Endodermal cell (in vitro differentiated cells): ENCODE measurements at regions not wholly inside any gene's neighbourhood (a gene's known extent, or its start where the extent isn't known, plus 50 kb on each side); places are given as distances from the start of the nearest gene placed in this dataset.

Source experiments
- DNase-seq: peaks from one replicate; pipeline ENCODE4 v3.0.0-alpha.2; 2017
- H3K27ac ChIP-seq: 2 replicates; pipeline ENCODE4 v1.5.1; 2013; ENCODE audit warnings: mild to moderate bottlenecking, low read depth, low read length, moderate library complexity
- H3K27me3 ChIP-seq: 2 replicates; pipeline ENCODE4 v1.6.1; 2013; ENCODE audit warnings: mild to moderate bottlenecking, low read length, moderate library complexity; ENCODE audit not compliant: insufficient read depth, control insufficient read depth, poor library complexity, severe bottlenecking
- H3K36me3 ChIP-seq: 2 replicates; pipeline ENCODE4 v1.7.0; 2013; ENCODE audit warnings: mild to moderate bottlenecking, low read length, moderate library complexity; ENCODE audit not compliant: control insufficient read depth, insufficient read depth
- H3K4me1 ChIP-seq: one replicate; pipeline ENCODE4 v1.7.0; 2013; ENCODE audit warnings: low read length; ENCODE audit not compliant: control insufficient read depth, insufficient read depth
- H3K4me3 ChIP-seq: 2 replicates; pipeline ENCODE4 v1.5.1; 2013; ENCODE audit warnings: mild to moderate bottlenecking, low read length, moderate library complexity
- H3K9ac ChIP-seq: 2 replicates; pipeline ENCODE4 v1.6.1; 2013; ENCODE audit warnings: mild to moderate bottlenecking, low read length, moderate library complexity; ENCODE audit not compliant: poor library complexity, severe bottlenecking; ENCODE audit errors: extremely low read depth
- H3K9me3 ChIP-seq: 2 replicates; pipeline ENCODE4 v1.6.1; 2013; ENCODE audit warnings: mild to moderate bottlenecking, low read length, moderate library complexity; ENCODE audit not compliant: control insufficient read depth
- H3K27ac Mint-ChIP-seq: 2 replicates; pipeline ENCODE4 v1.8.0; 2020; ENCODE audit warnings: mixed read lengths
- H3K27me3 Mint-ChIP-seq: 2 replicates; pipeline ENCODE4 v1.8.0; 2021; ENCODE audit warnings: mild to moderate bottlenecking, mixed read lengths; ENCODE audit not compliant: insufficient read depth
- H3K36me3 Mint-ChIP-seq: 2 replicates; pipeline ENCODE4 v1.8.0; 2020; ENCODE audit warnings: low read depth, mixed read lengths
- H3K4me1 Mint-ChIP-seq: 2 replicates; pipeline ENCODE4 v1.8.0; 2020; ENCODE audit warnings: mixed read lengths
- H3K4me3 Mint-ChIP-seq: 2 replicates; pipeline ENCODE4 v1.8.0; 2020; ENCODE audit warnings: mild to moderate bottlenecking, moderate library complexity, mixed read lengths
- H3K9me3 Mint-ChIP-seq: 2 replicates; pipeline ENCODE4 v1.8.0; 2020; ENCODE audit warnings: mild to moderate bottlenecking, mixed read lengths
- CTCF ChIP-seq: fragments of 200-600 bp; sonication (generic); conservative IDR thresholded peaks from 2 replicates; pipeline ENCODE4 v1.5.0; 2021; ENCODE audit warnings: antibody characterized with exemption, mild to moderate bottlenecking
- WGBS, 2 experiments: methylation state at CpG; one replicate each; pipeline versions ENCODE4 v1.1.5 to v1.1.7; 2013; ENCODE audit warnings: missing lambda C conversion rate in 2 of 2, mixed read lengths in 1 of 2; ENCODE audit not compliant: insufficient coverage in 1 of 2, insufficient read length in 1 of 2; 5-methylcytosine and 5-hydroxymethylcytosine counted together

- no peak overlapping the region for H3K27ac ChIP-seq
- H3K27me3 ChIP-seq: no peaks in the 10 kb centered on the region
- Mint-ChIP-seq H3K27ac (no peak overlapping the region), H3K9me3 (no peaks in the 10 kb centered on the region), H3K4me3 (no peak overlapping the region), H3K27me3 (no peaks in the 10 kb centered on the region), H3K36me3 (no peaks in the 10 kb centered on the region), H3K4me1 (no peaks in the 10 kb centered on the region)
- no peak overlapping the region for H3K4me3 ChIP-seq
- no peaks in the 10 kb centered on the region for H3K36me3 ChIP-seq
- DNase-seq: no peak
- no peak overlapping the region for H3K9ac ChIP-seq
- 88% methylated on average over 1 of the region's 1 CpG; no CpG with 5 or more reads in 1 of the 2 experiments for whole genome bisulfite sequencing, 2 experiments
- no peaks in the 10 kb centered on the region for H3K9me3 ChIP-seq
- no peak for TF ChIP-seq CTCF
- H3K4me1 ChIP-seq: no peaks in the 10 kb centered on the region
These were observed 796.4 kb downstream of the ADGRL2 start for GRCh38 chr1:82597141-82597540.

- Histone ChIP-seq H3K9ac (no peak overlapping the region), H3K36me3 (no peaks in the 10 kb centered on the region), H3K27me3 (no peaks in the 10 kb centered on the region), H3K4me1 (no peaks in the 10 kb centered on the region), H3K9me3 (no peaks in the 10 kb centered on the region), H3K27ac (no peak overlapping the region), H3K4me3 (no peak overlapping the region)
- no peak for DNase-seq
- H3K9me3 Mint-ChIP-seq: peaks cover 1% of the 10 kb centered on the region
- H3K27me3 Mint-ChIP-seq: no peaks in the 10 kb centered on the region
- no peaks in the 10 kb centered on the region for H3K4me1 Mint-ChIP-seq
- no peak for TF ChIP-seq CTCF
- no peak overlapping the region for H3K4me3 Mint-ChIP-seq
- no peaks in the 10 kb centered on the region for H3K36me3 Mint-ChIP-seq
- WGBS, 2 experiments: 90% methylated on average over 2 of the region's 2 CpGs; no CpG with 5 or more reads in 1 of the 2 experiments
- H3K27ac Mint-ChIP-seq: no peak overlapping the region
These were observed 792.8 kb downstream of the ADGRL2 start for GRCh38 chr1:82593561-82593960.

- Mint-ChIP-seq H3K27me3 (no peaks in the 10 kb centered on the region), H3K36me3 (no peaks in the 10 kb centered on the region), H3K4me1 (no peaks in the 10 kb centered on the region), H3K27ac (no peak overlapping the region), H3K4me3 (no peak overlapping the region), H3K9me3 (peaks cover 4% of the 10 kb centered on the region)
- WGBS, 2 experiments: 93 to 94% methylated on average over 3 to 5 of the region's 5 CpGs
- Histone ChIP-seq H3K27me3 (no peaks in the 10 kb centered on the region), H3K4me1 (no peaks in the 10 kb centered on the region), H3K9ac (no peak overlapping the region), H3K9me3 (no peaks in the 10 kb centered on the region), H3K27ac (no peak overlapping the region), H3K4me3 (no peak overlapping the region), H3K36me3 (no peaks in the 10 kb centered on the region)
- no peak for TF ChIP-seq CTCF
- DNase-seq: no peak
These were observed 788.9 kb downstream of the ADGRL2 start for GRCh38 chr1:82589588-82589987.
